HL-60 (cell line): ENCODE measurements at regions not wholly inside any gene's neighbourhood (a gene's known extent, or its start where the extent isn't known, plus 50 kb on each side); places are given as distances from the start of the nearest gene placed in this dataset.

Experiments
- DNase-seq, 2 experiments: peaks; one replicate each; pipeline ENCODE4 v3.0.0-alpha.2; 2010 to 2020; ENCODE audit warnings: low read depth in 1 of 2, low spot score in 1 of 2
- H3K27ac ChIP-seq: fragments of 250-450 bp; sonication (Bioruptor Pico); replicated peaks from 2 replicates; pipeline ENCODE4 v1.5.1; 2020; ENCODE audit warnings: mild to moderate bottlenecking, moderate library complexity
- H3K27me3 ChIP-seq: fragments of 250-450 bp; sonication (Bioruptor Pico); 2 replicates; pipeline ENCODE4 v1.5.1; 2021; ENCODE audit warnings: mild to moderate bottlenecking, moderate library complexity; ENCODE audit not compliant: insufficient read depth, poor library complexity, severe bottlenecking
- H3K4me3 ChIP-seq: replicated peaks from 2 replicates; pipeline ENCODE4 v1.5.1; 2011; ENCODE audit warnings: mild to moderate bottlenecking, control low read depth, low read length; ENCODE audit not compliant: insufficient read depth
- CTCF ChIP-seq: IDR thresholded peaks from one replicate; pipeline ENCODE4 v1.5.1; 2011; ENCODE audit warnings: low read length, control low read depth, inconsistent platforms; ENCODE audit not compliant: insufficient read depth
- GABPA ChIP-seq: IDR thresholded peaks from 2 replicates; pipeline ENCODE4 v1.6.1; 2012; ENCODE audit warnings: low read depth
- POLR2AphosphoS5 ChIP-seq: IDR thresholded peaks from 2 replicates; pipeline ENCODE4 v1.6.1; 2012; ENCODE audit warnings: low read depth
- REST ChIP-seq: IDR thresholded peaks from 2 replicates; pipeline ENCODE4 v1.6.1; 2012; ENCODE audit warnings: low read depth; ENCODE audit not compliant: insufficient replicate concordance
- SPI1 ChIP-seq: IDR thresholded peaks from 2 replicates; pipeline ENCODE4 v1.6.1; 2012; ENCODE audit warnings: low read depth, mild to moderate bottlenecking, borderline replicate concordance

GRCh38 chrX:10048076-10048475, 80.9 kb downstream of the CLDN34 start:
- H3K4me3 ChIP-seq, result no peak overlapping the region
- no peaks in the 10 kb centered on the region for H3K27me3 ChIP-seq

GRCh38 chrX:10048707-10049106, 81.5 kb downstream of the CLDN34 start:
- no peak for TF ChIP-seq REST
- TF ChIP-seq SPI1, result no peak
- no peak for TF ChIP-seq POLR2AphosphoS5
- TF ChIP-seq GABPA, result no peak
- TF ChIP-seq CTCF, result no peak
- H3K27ac ChIP-seq, result no peak overlapping the region
- no peak for DNase-seq
- no peak overlapping the region for H3K4me3 ChIP-seq
- no peaks in the 10 kb centered on the region for H3K27me3 ChIP-seq

More at GRCh38 chrX:10048076-10048475, 80.9 kb downstream of the CLDN34 start:
- TF ChIP-seq CTCF (no peak), REST (no peak), POLR2AphosphoS5 (no peak), SPI1 (no peak), GABPA (no peak)
- DNase-seq, result no peak
- H3K27ac ChIP-seq, result no peak overlapping the region

- no peak for DNase-seq
- H3K27ac ChIP-seq, result no peak overlapping the region
Observed at GRCh38 chrX:10049236-10049635, 82.1 kb downstream of the CLDN34 start.

More at GRCh38 chrX:10049236-10049635, 82.1 kb downstream of the CLDN34 start:
- Histone ChIP-seq H3K4me3 (no peak overlapping the region), H3K27me3 (no peaks in the 10 kb centered on the region)
- no peak for TF ChIP-seq CTCF
- no peak for TF ChIP-seq GABPA
- TF ChIP-seq REST, result no peak
- TF ChIP-seq SPI1, result no peak
- no peak for TF ChIP-seq POLR2AphosphoS5
